ENCODE measurements at regions not wholly inside any gene's neighbourhood (a gene's known extent, or its start where the extent isn't known, plus 50 kb on each side); places are given as distances from the start of the nearest gene placed in this dataset.

- intact Hi-C loops (cut with DNase I) = no loop called here
- H3K4me3 ChIP-seq = no peak overlapping the region
- H3K36me3 ChIP-seq = no peaks in the 10 kb centered on the region
- no peak overlapping the region for H3K27ac ChIP-seq
- DNase-seq (ENCODE audit: extremely low spot score in 2 of 2) = no peak
- TF ChIP-seq POLR2AphosphoS5 (IDR thresholded peaks at IDR 0.05; ENCODE audit: insufficient read depth in 1 of 2, low read depth in 1 of 2) (no peak), POLR2A (IDR thresholded peaks at IDR 0.05) (no peak)
- TF ChIP-seq, protein P1, sequence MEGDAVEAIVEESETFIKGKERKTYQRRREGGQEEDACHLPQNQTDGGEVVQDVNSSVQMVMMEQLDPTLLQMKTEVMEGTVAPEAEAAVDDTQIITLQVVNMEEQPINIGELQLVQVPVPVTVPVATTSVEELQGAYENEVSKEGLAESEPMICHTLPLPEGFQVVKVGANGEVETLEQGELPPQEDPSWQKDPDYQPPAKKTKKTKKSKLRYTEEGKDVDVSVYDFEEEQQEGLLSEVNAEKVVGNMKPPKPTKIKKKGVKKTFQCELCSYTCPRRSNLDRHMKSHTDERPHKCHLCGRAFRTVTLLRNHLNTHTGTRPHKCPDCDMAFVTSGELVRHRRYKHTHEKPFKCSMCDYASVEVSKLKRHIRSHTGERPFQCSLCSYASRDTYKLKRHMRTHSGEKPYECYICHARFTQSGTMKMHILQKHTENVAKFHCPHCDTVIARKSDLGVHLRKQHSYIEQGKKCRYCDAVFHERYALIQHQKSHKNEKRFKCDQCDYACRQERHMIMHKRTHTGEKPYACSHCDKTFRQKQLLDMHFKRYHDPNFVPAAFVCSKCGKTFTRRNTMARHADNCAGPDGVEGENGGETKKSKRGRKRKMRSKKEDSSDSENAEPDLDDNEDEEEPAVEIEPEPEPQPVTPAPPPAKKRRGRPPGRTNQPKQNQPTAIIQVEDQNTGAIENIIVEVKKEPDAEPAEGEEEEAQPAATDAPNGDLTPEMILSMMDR (IDR thresholded peaks at IDR 0.05) = no peak
- H3K27me3 ChIP-seq = no peaks in the 10 kb centered on the region
- no peaks in the 10 kb centered on the region for H3K4me1 ChIP-seq
- H3K9me3 ChIP-seq = no peaks in the 10 kb centered on the region
Observed at GRCh38 chr15:38685686-38686339, 121.2 kb upstream of the RASGRP1 start.

DNA sequence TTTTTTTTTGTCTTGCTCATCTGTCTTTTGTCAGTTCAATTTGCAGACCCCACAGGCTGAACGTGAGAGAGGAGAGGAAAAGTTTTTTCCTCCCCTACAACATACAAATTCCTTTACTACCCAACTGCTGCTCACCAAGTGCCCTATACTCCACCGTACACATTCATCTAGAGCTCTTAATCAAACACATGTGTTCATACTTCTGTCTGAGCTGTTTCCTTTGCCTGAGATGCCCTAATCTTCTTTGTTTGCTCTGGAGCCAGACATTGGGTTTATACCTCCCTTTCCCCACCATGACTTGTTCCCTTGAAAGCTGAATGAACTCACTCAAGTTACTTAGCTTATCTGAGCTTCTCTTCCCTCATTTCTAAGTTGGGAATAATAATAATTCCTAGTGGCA is 122.7 kb upstream of the RASGRP1 start:
- Histone ChIP-seq H3K4me1 (no peaks in the 10 kb centered on the region), H3K4me3 (no peak overlapping the region), H3K36me3 (no peaks in the 10 kb centered on the region), H3K27ac (no peak overlapping the region), H3K9me3 (no peaks in the 10 kb centered on the region), H3K27me3 (no peaks in the 10 kb centered on the region)
- TF ChIP-seq, protein P1 (IDR thresholded peaks at IDR 0.05) = no peak
- TF ChIP-seq POLR2AphosphoS5 (IDR thresholded peaks at IDR 0.05; ENCODE audit: insufficient read depth in 1 of 2, low read depth in 1 of 2) (no peak), POLR2A (IDR thresholded peaks at IDR 0.05) (no peak)
- no peak for DNase-seq (ENCODE audit: extremely low spot score in 2 of 2)
- intact Hi-C loops (cut with DNase I) = no loop called here

DNA sequence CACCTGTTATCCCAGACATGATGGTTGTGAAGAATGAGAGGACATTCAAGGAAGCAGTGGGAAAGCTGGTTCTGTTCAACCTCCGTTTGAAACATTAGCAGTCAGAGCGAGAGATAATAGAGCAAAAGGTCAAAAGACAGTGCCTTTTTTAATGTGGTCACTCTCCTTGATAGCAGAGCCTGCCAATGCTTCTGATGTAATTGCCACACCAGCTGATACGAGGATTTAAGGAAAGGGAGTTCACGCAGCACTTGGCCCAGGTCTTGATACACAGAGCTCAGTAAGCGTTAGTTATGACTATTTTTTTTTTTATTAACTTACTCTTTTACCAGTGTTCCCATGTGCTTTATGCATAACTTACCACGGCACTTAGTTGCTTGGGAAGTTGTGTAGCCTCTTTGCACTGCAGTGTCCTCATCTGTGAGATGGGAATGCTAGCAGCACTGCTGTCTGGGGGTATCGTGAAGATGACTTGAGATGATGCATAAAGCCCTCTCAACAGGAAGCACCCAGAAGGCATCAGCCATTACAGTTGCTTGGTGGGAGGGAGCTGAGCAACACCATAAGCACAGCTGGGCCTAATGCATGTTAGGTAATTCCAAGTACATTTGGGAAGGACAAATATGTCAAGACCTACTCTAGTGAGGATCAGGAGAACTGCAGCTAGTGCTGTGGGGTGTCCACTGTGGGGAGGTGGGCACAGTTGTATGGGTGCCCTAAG is 123.3 kb upstream of the RASGRP1 start:
- TF ChIP-seq, protein P1 (IDR thresholded peaks at IDR 0.05) = no peak
- TF ChIP-seq POLR2AphosphoS5 (IDR thresholded peaks at IDR 0.05; ENCODE audit: insufficient read depth in 1 of 2, low read depth in 1 of 2) (no peak), POLR2A (IDR thresholded peaks at IDR 0.05) (no peak)
- intact Hi-C loops (cut with DNase I) = no loop called here

DNA sequence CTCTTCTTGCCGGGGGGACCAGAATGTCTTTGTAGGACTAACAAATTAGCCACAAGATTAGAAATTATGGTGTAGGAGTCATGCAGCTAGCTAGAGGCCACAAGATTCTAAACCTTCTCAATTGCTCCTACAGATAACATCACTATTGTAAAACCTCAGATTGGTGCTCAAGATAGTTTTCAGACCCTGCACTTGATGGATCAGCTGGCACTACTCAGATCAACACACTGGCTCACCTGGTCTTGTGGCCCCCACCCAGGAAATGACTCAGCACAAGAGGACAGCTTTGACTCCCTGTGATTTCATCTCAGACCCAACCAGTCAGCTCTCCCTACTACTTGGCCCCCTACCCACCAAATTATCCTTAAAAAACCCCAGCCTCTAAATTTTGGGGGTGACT is 124.1 kb upstream of the RASGRP1 start:
- TF ChIP-seq POLR2A (IDR thresholded peaks at IDR 0.05) (no peak), POLR2AphosphoS5 (IDR thresholded peaks at IDR 0.05; ENCODE audit: insufficient read depth in 1 of 2, low read depth in 1 of 2) (no peak)
- TF ChIP-seq, protein P1 (IDR thresholded peaks at IDR 0.05) = no peak
- no peaks in the 10 kb centered on the region for H3K9me3 ChIP-seq
- no peak overlapping the region for H3K4me3 ChIP-seq
- no peak overlapping the region for H3K27ac ChIP-seq
- intact Hi-C loops (cut with DNase I) = no loop called here
- H3K27me3 ChIP-seq = no peaks in the 10 kb centered on the region
- H3K36me3 ChIP-seq = no peaks in the 10 kb centered on the region
- no peaks in the 10 kb centered on the region for H3K4me1 ChIP-seq
- DNase-seq (ENCODE audit: extremely low spot score in 2 of 2) = no peak

More for the DNA sequence above, 123.3 kb upstream of the RASGRP1 start:
- Histone ChIP-seq H3K27me3 (no peaks in the 10 kb centered on the region), H3K36me3 (no peaks in the 10 kb centered on the region), H3K9me3 (no peaks in the 10 kb centered on the region), H3K4me3 (no peak overlapping the region), H3K4me1 (no peaks in the 10 kb centered on the region), H3K27ac (no peak overlapping the region)
- no peak for DNase-seq (ENCODE audit: extremely low spot score in 2 of 2)

- H3K4me3 ChIP-seq = no peak overlapping the region
- no peaks in the 10 kb centered on the region for H3K27me3 ChIP-seq
- no peaks in the 10 kb centered on the region for H3K36me3 ChIP-seq
- no peak overlapping the region for H3K27ac ChIP-seq
- intact Hi-C loops (cut with DNase I) = no loop called here
- TF ChIP-seq POLR2A (IDR thresholded peaks at IDR 0.05) = no peak
- no peak for TF ChIP-seq POLR2AphosphoS5 (IDR thresholded peaks at IDR 0.05; ENCODE audit: insufficient read depth in 1 of 2, low read depth in 1 of 2)
- TF ChIP-seq, protein P1 (IDR thresholded peaks at IDR 0.05) = no peak
- H3K9me3 ChIP-seq = no peaks in the 10 kb centered on the region
- no peak for DNase-seq (ENCODE audit: extremely low spot score in 2 of 2)
- H3K4me1 ChIP-seq = no peaks in the 10 kb centered on the region
Observed at GRCh38 chr15:38689522-38689921, 124.9 kb upstream of the RASGRP1 start.

Data from vagina (tissue), 2 donors.